Right hindlimb (tissue), 1 donor: ENCODE measurements at regions not wholly inside any gene's neighbourhood (a gene's known extent, or its start where the extent isn't known, plus 50 kb on each side); places are given as distances from the start of the nearest gene placed in this dataset.
A peak's percentile ranks its signal among the peaks of the same experiment; 100 is the strongest.

Experiments
- DNase-seq: peaks from one replicate; pipeline ENCODE4 v3.0.0-alpha.2; 2018

DNA sequence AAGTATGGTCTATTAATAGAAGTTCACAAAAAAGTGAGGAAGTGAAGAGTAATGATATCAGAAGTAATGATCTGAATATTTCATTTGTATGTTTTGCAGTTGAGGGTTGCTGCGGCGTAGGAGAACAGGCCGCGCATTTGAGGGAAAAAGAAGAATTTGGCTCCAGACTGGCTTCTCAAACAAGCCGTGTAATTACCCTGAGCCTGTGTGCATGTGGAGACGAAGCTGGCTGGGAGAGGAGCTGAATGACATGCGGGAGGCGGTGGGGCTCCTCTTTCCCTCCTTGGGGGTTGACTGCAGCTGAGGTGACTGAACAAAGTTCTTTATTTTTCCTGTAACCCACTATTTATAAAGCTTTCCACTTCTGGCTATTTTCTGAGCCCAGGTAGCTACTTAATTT lies 115.5 kb upstream of the AFDN start:
- peak; percentile 57 for DNase-seq

DNA sequence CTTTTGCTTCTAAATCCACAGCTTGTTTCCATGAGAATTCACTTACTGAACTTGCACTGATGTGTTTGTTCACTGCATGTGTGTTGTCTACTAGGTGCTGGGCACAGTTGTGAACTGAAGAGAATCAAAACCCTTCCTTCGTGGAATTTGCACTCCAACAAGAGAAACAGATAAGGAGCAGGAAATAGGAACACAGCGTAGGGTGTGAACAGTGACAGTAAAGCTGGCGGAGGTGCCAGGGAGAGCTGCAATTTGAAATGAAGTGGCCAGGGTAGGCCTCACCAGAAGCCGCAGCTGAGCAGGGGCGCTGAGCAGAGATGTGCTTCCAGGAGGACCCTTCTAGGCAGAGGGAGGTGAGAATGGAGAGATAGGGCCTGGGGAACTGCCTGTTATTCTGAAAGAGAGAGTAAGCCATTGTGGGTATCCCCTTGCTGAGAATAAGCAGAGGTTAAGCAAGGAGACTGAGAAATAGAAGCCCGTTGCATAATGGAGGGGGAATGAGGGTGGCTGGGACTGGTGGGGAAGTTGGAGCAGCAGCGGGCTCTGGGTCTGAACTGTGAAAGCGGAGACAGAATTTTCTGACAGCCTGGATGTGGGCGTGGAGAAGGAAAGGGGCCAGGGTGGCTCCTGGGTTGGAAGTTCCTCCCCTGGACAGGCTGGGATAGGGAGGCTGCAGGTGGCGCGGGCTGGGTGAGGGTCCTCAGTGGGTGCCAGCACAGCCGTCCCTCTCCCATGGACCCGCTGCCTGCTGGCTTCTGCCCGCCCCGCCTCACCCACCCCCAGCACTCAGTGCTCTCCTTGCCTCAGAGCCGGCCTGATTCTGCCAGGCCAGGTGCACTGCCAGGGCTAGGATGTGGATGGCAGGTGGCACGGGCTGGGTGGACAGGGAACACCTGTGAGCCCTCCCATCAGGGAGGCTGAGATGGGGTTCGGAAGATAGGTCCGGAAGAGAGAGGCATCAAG lies 114.7 kb upstream of the AFDN start:
- DNase-seq: no peak

DNA sequence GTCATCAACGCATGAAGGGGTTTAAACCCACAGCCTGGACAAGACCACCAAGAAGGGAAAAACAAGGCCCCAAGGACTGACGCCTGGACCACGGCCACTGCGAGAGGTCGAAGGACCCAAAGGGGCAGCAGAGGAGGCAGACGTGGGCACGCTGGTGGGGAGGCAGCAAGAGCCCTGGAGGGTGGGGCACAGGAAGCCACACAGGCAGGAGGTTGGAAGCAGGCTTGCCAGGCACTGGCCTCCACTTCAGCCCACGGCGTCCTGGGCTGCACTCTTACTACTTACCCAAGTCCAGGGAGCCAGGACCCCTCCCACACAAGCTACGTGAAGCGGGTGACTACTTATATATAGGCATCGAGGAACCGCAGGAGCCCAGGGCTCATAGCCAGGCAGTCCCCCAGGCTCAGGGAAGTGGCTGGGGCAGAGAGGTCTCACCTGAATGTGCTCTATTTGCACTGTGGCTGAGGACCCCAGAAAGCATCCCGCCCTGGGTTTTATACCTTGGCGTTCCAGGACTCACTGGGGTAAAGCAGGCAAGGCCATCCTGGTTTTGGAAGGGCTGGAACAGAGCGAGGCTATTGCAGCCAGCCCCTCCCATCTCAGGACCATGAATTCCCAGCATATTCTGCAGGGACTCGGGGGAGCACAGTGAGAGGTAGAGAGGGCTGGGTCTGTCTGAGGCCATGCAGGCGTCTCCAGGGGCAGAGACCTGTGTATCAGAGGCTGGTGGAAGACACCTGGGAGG lies 113.8 kb upstream of the AFDN start:
- DNase-seq: no peak

DNA sequence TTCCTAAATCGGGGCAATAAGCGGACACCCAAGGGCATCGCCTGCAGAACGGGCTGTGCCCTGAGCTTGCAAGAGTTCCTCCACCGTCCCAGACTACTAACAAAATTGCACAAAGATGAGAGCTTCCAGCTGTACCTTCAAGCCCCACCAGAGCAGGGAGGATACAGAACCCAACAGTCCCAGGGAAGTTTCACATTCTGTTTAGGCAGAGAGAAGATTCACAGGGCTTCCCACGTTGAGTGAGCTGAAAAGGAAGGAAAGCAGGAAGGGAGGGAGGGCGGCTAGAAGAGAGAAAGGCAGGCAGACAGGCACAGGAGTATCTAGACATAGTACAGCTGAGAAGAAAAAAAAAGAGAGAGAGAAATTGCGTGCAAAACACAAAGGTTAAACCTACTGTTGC lies 112.6 kb upstream of the AFDN start:
- no peak for DNase-seq

DNA sequence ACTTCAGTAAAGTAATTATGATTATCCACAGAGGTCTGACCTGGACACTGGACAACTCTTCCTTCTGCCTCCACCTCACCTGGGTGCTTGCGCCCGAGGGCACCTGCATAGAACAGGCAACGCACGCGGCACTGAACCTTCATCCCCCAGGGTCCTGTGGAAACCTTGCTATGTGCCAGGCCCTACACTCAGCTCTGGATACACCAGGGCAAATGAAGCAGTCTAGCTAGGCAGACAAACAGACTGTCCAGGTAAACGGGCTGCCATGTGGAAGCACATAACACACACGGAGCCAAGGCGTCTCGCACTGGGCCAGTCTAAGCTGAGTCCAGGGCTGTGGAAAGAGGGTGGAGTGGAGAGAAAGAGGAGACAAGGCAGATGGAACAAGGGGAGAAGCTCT lies 109.3 kb upstream of the AFDN start:
- DNase-seq: no peak

DNA sequence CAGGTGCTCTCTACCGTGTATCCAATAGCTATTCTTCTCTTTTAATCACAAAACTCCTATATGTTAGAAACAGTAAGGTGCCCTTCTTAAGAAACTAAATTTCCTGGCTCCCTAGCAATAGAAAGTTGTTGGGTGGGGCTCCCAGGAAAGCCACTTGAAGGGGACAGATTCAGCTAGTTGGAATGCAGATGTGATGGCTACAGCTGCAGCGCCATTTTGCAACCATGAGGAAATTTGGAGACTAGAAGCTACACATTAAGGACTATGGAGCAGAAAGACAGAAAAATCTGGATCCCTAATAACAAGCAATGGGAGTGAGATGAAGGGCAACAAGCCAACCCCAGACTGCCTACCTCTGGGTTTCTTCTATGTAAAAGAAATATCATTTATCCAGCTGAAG lies 108.8 kb upstream of the AFDN start:
- DNase-seq: no peak

DNA sequence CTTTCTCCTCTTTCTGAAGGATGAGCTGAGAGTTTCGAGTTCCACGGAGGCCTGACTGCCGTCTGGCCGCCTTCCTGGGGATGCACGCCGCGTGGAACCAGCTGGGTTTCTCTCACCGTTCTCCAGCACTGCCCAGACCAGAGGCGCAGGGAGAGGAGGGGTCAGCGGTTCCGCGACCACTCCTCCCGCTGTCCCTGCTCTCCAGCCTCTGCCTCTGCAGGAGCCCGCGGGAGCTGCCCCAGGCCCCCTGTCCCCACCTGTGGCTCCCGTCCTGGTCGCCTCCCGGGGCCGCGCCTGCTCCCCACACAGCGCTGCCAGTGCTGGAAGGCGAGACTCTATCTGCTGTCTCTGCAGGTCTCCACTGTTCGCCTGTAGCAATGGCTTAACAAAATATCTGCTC lies 106.8 kb upstream of the AFDN start:
- no peak for DNase-seq

DNA sequence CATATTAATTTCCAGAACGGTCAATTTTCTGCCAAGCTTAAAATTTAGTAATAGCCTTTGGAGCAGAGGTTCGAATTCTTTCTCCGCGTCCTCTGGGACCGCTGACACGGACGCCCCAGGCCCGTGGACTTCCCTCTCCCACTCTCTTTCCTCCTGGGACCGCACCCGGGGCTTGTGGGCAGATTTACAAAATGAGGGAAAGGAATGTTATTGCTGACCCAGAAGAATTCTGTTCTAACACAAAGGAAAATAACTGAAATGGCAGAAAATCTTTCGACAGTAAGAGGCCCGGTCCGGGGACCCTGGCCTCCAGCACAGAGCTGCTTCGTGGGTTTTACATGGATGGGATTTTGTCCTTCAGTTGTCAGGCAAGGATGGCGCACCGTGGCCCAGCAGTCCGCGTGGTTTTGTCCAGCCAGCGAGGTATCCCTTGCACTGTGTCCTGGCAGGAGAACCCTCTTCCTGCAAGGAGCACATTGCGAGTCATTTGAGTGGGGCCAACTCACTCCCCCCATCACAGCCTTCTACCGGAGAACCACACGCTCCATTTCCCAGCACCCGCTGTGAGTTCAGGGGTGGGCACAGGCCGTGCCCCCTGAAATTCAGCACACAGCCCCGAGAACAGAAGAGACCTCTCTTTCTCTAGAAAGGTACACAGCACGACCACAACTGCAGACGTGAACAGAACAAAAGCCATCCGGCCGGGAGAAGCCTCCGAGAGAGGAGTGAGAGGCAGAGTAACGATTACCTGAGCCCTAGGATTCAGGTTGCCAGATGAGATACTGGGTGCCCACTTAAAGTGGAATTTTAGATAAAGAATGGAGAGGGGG lies 106.0 kb upstream of the AFDN start:
- no peak for DNase-seq

DNA sequence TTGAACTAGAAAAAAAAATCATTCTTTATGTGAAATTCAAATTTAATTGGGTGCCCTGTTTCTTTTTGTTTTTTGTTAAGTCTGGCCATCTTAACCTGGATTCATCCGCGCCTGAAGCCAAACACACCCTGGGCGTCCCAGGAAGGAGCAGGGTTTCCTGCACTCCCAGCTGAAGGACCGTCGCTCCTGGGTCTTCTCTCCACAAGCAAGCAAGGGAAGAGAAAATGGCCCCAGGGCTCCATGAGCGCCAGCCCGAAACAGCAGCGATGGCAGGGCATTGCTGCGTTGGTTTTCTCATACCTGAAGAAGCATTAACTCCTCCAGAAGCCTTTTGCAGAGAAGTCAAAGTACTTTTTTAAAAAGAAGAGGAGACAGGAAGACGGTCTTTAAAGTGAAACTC lies 105.4 kb upstream of the AFDN start:
- DNase-seq: no peak

DNA sequence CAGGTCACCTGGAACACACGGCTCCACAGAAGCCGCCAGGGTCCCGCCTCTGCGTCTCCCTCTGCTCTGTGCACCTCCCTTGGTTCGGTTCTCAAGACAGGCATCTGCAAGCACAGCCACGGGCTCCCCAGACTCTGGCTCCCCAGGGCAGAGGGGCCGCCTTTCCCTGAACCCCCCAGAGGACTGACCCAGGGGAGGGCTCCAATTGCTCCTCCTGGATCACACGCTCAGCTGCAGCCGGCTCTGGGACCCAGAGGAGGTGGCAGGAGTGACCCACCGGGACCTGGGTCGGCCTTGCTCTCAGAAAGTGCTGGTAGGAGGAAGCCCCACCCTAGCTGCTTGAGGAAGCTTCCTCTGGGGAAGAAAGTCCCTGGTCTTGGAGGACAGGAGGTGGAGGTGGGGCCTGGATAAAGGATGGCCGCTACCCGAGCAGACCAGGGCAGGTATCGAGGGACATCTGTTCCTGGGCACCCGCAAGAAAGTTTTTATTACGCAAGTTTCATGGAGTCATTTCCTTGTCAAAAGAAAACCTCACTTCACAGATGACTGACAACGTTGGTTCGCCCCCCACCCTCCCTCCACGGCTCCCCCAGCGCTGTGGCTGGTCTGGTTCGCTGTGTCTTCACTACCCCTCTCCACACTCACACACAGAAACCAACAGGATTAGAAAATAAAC lies 103.9 kb upstream of the AFDN start:
- DNase-seq: peak; percentile 11

DNA sequence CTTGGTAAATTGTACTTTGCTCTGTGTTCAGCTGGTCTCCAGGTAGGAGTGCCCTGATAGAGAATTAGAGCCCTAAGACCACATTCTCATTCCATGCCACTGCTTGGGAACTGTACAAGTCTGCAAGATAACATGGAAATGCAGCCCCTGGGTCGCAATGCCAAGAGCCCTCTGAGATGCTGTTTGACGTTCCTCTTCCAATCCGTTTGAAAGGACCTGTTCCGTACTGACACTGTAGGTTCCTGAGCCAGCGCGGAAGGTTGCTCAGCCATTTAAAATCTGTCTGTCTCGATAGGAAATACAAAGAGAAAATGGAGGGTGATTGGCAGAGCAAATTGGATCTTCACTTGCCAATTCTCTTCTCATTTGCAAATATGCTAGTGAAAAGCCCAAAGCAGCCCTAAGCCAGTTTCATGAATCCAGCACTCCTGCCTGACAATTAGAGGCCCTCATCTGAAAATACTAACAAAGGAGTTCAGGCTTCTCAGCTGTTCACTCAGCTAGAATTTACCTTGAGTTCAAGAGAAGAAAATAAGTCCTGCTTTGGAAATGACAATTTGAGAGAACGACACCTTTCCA lies 100.6 kb upstream of the AFDN start:
- DNase-seq: no peak

DNA sequence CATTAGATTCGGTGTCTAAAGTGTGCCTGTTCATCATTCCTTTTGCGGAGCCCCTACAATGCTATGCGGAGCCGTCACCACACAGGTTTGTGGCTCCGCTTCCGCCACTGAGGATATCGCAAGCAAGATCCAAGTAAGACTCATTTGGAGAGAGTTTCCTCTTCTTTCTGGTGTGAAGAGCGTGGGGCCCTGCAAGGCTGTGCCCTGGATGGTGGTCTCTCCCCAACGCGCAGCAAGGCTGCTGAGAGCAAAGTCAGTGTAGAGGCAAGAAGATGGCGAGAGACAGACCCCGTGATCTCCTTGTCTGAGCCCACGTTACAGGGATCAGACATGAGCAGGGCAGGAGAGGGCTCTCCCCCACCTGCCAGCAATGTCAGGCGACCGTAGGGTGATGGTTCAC lies 96.3 kb upstream of the AFDN start:
- DNase-seq: no peak

DNA sequence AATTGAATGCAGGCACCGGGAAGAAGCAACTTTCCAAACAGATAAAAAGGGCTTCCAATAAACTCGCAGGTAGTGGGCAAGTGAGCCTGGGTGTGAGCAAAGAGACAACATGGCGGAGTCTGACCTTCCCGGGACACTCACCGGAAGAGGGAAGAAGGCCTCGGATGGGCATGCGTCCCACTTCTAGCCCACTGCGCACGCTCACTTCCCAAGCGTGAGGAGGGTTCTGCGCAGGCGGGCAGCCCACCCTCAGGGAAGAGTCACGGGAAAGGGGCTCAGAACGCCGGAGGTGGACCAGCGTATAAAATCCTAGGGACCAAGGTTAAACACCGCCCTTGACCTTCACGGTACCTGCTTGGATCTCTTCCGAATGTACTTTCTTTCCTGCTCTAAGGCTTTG lies 95.5 kb upstream of the AFDN start:
- DNase-seq: peak; percentile 8

DNA sequence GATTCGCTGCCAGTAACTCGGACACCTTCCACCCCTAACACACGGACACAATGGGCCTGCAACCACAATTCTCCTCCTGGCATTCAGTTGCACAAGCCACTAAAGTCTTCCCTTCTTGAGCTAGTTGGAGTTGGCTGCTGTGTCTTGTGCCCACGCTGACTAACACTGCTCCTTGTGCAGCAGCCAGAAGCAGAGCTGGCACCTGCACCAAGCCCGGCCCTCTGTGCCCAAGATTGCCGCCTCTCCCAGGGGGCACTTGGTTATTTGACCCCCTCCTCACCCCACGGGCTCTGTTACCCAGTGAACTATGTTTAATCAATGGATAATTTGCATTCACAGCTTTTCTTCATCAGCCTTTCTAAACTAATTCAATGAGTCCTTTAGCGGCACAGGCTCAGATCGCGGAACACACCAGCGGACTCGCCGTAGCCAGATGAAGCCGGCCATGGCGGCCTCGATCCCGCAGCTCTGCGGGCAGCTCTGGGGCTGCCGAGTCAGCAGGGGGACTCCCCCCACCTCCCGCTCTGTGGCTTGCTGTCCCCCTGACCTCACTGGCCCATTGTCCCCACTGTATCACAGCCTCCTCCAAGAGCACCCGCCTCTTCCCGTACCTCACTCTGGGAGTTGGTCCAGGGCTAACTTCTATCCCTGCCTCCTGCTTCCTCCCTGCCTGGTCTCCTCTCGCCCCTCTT lies 94.8 kb upstream of the AFDN start:
- DNase-seq: peak; percentile 13

DNA sequence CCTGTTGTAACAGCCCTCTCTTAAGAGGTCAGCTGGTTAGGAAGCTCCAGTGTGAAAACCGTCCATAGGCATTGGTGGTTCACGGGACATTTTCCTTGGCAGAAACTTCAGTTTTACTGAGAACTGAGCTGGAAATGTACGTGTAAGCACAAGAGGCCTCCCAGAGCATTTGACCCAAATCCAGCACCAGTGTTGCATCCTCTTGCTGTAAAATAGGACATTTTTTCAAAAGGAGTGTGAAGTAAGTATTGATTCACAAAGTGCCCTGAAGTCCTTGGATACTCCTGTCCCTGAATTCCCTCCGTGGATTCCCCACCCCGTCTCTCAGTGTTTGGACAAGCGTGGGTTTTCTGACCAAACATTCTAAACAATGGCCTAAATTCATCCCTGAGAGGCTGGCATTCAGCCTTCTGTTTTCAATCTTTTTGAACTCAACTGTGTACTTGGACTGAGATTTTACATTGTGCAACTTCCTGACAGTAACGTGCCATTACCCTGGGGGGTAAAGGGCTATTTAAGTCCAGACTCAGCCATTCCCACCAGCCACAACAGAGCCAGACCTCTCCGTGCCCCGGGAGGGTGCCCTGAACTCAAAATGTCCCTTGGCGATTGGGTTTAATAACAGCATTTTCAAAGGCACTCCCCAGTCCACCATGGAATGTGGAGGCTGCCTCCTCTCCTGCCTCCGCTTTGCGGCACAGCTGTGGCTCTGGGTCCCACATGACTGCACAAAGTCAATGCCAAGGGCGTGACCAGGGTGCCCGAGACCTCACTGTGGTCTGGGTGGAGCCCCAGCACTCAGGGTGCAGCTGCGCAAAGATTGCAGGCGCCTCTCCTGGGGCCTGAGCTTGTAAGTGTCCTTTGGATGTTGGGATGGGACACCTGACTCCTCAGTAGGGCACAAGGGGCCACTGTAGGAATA lies 92.7 kb upstream of the AFDN start:
- DNase-seq: peak; percentile 60

DNA sequence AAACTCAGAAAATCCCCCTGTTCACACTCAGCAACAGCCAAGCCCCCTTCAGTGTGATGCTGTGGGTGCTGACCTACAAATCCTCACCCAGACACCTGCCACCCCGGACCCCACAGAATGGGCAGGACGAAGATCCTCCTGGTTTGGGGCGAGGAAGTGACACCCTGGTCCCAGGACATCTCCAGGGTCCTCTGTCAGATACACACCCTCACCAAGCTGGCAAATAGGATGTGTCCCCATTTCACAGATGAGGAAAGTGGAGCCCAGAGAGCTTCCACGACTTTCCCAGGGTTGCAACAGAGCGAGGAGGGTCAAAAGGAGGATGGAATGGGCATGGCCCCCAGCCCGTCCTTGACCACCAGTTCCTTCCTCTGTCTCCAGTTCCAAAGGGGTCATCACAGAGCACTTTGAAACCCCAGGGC lies 92.0 kb upstream of the AFDN start:
- DNase-seq: no peak

DNA sequence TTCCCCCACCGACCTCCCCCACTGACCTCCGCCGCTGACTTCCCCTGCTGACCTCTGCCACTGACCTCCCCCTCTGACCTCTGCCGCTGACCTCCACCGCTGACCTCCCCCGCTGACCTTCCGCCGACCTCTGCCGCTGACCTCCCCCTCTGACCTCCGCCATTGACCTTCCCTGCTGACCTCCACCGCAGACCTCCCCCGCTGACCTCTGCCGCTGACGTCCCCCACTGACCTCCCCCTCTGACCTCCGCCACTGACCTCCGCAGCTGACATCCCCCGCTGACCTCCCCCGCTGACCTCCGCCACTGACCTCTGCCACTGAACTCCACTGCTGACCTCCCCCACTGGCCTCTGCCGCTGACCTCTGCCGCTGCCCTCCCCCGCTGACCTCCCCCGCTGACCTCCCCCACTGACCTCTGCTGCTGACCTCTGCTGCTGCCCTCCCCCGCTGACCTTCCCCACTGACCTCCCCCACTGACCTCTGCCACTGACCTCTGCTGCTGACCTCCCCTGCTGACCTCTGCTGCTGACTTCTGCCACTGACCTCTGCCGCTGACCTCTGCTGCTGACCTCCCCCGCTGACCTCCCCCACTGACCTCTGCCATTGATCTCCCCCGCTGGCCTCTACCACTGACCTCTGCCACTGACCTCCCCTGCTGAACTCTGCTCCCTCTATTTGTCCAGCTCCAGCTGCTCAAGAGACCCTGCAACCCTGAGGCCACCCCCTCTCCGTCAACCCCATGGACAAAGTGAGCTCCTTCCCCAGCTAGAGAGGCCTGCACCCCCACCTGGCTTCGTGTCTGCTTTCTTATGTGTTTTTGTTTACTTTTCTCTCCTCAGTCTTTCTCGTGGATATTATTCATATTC lies 91.4 kb upstream of the AFDN start:
- peak; percentile 24 for DNase-seq

DNA sequence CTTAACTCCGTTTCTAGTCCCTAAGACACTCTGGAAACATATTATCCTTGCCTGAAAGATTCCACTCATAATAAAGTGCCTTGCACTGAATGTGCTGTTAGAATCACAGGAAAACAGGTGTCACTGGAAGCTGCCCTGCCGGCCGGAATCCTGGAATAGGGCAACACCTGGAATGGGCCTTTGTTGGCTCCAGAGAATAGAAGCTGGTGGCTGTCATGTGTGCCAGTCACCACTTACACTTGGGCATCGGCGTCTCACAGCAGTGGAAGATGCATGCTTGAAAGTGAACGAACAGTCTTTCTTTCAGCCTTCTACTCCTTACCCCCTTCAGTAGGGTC lies 90.8 kb upstream of the AFDN start:
- no peak for DNase-seq

DNA sequence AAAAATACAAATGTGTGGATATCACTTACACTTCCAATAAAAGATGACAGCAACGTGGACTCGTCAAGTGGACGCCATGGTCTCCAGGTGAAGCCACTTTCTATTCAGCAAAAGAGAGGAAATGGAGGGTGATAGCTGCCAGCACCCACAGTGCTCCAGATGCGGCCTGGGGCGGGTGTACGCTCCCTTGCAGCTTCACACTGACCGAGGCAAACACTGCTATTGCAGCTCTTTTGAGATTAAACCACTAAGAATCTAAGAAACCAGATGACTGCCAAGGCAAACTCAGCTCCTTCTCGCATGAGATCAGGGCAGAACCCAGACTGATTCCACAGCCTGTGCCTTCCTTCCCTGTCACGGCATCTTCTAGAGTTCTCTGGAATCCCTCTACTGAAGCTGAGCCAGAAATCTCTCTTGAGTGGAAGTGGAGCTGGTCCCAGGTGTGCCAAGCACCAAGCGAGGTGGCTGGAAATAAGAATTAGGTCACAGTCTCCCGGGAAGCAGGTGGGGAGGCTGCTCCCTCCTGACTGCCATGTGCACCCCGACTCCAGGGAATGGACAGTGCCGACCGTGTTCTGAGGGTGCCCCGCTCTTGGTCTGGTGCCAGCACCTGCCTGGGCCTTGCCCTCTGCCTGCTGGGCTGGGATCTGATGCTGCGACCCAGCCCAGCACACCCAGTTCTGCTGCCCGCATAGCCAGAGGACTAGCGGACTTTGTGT lies 90.1 kb upstream of the AFDN start:
- peak; percentile 20 for DNase-seq
